ENCODE measurements at regions not wholly inside any gene's neighbourhood (a gene's known extent, or its start where the extent isn't known, plus 50 kb on each side); places are given as distances from the start of the nearest gene placed in this dataset.

DNA sequence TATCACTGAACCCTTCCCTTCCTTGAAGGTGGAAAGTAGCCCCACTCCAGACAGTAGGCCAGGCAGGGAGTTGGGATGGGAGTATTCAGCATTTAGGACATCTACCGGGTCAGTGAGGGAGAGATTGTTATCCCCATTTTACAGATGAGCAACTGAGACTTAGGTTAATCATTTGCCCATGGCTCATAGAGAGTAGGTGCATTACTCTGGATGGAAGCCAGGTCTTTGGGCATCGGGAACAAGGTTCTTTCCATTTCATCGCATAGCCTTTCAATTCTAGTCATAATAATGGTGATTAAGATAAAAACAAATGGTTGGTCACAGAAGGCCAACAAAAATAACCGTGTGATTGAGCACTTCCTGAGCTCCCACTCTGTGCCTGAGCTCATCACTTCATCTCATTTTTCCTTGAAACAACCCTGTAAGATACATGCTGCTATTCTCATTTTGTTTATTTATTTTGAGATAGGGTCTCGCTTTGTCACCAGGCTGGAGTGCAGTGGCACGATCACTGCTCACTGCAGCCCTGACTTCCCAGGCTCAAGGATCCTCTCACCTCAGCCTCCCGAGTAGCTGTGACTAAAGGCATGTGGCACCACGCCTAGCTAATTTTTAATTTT is 64.8 kb downstream of the NAV1 start:
- H4K20me1 ChIP-seq (replicated peaks; ENCODE audit: insufficient read depth) = no peaks in the 10 kb centered on the region
- no peak overlapping the region for H2AFZ ChIP-seq
- H3K36me3 Mint-ChIP-seq (ENCODE audit: low read depth) = no peaks in the 10 kb centered on the region
- no peak overlapping the region for H3K4me3 ChIP-seq
- no peak for ATAC-seq
- no peak for DNase-seq (ENCODE audit: low spot score)
- no peaks in the 10 kb centered on the region; the same call in 2 of the 3 replicates for H3K4me1 Mint-ChIP-seq
- no peaks in the 10 kb centered on the region for H3K79me2 ChIP-seq (replicated peaks; ENCODE audit: insufficient read depth)
- H3K27me3 Mint-ChIP-seq (ENCODE audit: insufficient read depth, low read depth, poor library complexity) = peaks cover 11% of the 10 kb centered on the region
- H3K27me3 ChIP-seq (ENCODE audit: insufficient read depth) = no peaks in the 10 kb centered on the region
- no peak overlapping the region for H3K27ac ChIP-seq (ENCODE audit: low read depth)
- no peak for TF ChIP-seq STAT1 (IDR thresholded peaks at IDR 0.05; ENCODE audit: unreplicated experiment)
- TF ChIP-seq ZNF331 (CRISPR knock-in tag; IDR thresholded peaks at IDR 0.05; ENCODE audit: low read depth) = no peak
- TF ChIP-seq EZH2 (IDR thresholded peaks at IDR 0.05; ENCODE audit: low read depth, unreplicated experiment) = no peak
- TF ChIP-seq POLR2AphosphoS5 (IDR thresholded peaks at IDR 0.05; ENCODE audit: low read depth) = no peak
- TF ChIP-seq, protein P1, sequence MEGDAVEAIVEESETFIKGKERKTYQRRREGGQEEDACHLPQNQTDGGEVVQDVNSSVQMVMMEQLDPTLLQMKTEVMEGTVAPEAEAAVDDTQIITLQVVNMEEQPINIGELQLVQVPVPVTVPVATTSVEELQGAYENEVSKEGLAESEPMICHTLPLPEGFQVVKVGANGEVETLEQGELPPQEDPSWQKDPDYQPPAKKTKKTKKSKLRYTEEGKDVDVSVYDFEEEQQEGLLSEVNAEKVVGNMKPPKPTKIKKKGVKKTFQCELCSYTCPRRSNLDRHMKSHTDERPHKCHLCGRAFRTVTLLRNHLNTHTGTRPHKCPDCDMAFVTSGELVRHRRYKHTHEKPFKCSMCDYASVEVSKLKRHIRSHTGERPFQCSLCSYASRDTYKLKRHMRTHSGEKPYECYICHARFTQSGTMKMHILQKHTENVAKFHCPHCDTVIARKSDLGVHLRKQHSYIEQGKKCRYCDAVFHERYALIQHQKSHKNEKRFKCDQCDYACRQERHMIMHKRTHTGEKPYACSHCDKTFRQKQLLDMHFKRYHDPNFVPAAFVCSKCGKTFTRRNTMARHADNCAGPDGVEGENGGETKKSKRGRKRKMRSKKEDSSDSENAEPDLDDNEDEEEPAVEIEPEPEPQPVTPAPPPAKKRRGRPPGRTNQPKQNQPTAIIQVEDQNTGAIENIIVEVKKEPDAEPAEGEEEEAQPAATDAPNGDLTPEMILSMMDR (conservative IDR thresholded peaks at IDR 0.05; ENCODE audit: low read depth in 2 of 2) = no peak
- TF ChIP-seq, protein P2, sequence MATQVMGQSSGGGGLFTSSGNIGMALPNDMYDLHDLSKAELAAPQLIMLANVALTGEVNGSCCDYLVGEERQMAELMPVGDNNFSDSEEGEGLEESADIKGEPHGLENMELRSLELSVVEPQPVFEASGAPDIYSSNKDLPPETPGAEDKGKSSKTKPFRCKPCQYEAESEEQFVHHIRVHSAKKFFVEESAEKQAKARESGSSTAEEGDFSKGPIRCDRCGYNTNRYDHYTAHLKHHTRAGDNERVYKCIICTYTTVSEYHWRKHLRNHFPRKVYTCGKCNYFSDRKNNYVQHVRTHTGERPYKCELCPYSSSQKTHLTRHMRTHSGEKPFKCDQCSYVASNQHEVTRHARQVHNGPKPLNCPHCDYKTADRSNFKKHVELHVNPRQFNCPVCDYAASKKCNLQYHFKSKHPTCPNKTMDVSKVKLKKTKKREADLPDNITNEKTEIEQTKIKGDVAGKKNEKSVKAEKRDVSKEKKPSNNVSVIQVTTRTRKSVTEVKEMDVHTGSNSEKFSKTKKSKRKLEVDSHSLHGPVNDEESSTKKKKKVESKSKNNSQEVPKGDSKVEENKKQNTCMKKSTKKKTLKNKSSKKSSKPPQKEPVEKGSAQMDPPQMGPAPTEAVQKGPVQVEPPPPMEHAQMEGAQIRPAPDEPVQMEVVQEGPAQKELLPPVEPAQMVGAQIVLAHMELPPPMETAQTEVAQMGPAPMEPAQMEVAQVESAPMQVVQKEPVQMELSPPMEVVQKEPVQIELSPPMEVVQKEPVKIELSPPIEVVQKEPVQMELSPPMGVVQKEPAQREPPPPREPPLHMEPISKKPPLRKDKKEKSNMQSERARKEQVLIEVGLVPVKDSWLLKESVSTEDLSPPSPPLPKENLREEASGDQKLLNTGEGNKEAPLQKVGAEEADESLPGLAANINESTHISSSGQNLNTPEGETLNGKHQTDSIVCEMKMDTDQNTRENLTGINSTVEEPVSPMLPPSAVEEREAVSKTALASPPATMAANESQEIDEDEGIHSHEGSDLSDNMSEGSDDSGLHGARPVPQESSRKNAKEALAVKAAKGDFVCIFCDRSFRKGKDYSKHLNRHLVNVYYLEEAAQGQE (IDR thresholded peaks at IDR 0.05; ENCODE audit: unreplicated experiment) = no peak
- no peaks in the 10 kb centered on the region for H3K9me3 Mint-ChIP-seq
- no peaks in the 10 kb centered on the region for H3K36me3 ChIP-seq (ENCODE audit: insufficient read depth)
- no peak overlapping the region for H3K4me2 ChIP-seq
- no peaks in the 10 kb centered on the region for H3F3A ChIP-seq (replicated peaks; ENCODE audit: low read depth)
- no peaks in the 10 kb centered on the region for H3K9me2 ChIP-seq (ENCODE audit: insufficient read depth)
- H3K4me3 Mint-ChIP-seq = no peak overlapping the region
- no peak overlapping the region for H3K27ac Mint-ChIP-seq
- no peaks in the 10 kb centered on the region for H3K4me1 ChIP-seq (ENCODE audit: insufficient read depth)

DNA sequence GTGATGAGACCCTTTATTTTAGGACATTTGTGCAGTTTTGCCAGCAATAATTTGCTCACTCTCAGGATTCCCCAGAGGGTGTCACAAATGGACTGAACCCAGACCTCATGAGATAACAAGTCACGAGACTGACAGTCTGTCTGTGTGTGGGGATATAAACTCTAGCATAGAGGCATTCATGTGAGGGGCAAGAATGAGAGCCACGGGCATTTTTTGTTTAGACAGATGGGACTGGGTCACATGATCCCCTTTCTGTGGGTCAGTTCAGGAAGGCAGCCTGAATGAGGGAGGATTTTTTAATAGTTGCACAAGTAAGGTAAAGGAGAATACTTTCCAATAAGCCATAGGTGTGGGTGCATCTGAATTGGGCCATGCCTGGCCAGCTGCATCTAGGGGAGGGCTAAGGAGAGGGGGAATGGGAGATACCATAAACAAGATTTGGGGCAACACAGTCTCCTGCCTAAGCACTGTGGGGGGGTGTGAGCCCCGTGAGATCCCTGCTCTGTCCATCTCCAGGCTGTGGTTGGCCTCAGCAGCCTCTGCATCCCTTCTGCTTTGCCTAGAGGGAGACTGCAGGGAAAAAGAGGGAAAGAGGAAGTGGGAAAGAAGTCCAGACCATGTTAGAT is 66.6 kb downstream of the NAV1 start:
- ATAC-seq (no peak), DNase-seq (ENCODE audit: low spot score) (no peak)
- no peak overlapping the region for H2AFZ ChIP-seq
- no peaks in the 10 kb centered on the region for H3K9me3 Mint-ChIP-seq
- H3K27ac Mint-ChIP-seq = no peak overlapping the region
- H3K27me3 ChIP-seq (ENCODE audit: insufficient read depth) = no peaks in the 10 kb centered on the region
- H3K4me2 ChIP-seq = no peak overlapping the region
- H3K4me1 Mint-ChIP-seq = no peaks in the 10 kb centered on the region; the same call in 2 of the 3 replicates
- no peaks in the 10 kb centered on the region for H3K4me1 ChIP-seq (ENCODE audit: insufficient read depth)
- H3K4me3 ChIP-seq = no peak overlapping the region
- no peaks in the 10 kb centered on the region for H4K20me1 ChIP-seq (replicated peaks; ENCODE audit: insufficient read depth)
- no peaks in the 10 kb centered on the region for H3K9me2 ChIP-seq (ENCODE audit: insufficient read depth)
- peaks cover 12% of the 10 kb centered on the region for H3K27me3 Mint-ChIP-seq (ENCODE audit: insufficient read depth, low read depth, poor library complexity)
- no peaks in the 10 kb centered on the region for H3K79me2 ChIP-seq (replicated peaks; ENCODE audit: insufficient read depth)
- no peak overlapping the region for H3K27ac ChIP-seq (ENCODE audit: low read depth)
- H3F3A ChIP-seq (replicated peaks; ENCODE audit: low read depth) = no peaks in the 10 kb centered on the region
- no peaks in the 10 kb centered on the region for H3K36me3 Mint-ChIP-seq (ENCODE audit: low read depth)
- no peak overlapping the region for H3K4me3 Mint-ChIP-seq
- no peaks in the 10 kb centered on the region for H3K36me3 ChIP-seq (ENCODE audit: insufficient read depth)
- TF ChIP-seq JUNB (IDR thresholded peaks at IDR 0.05; ENCODE audit: unreplicated experiment) (no peak), EZH2 (IDR thresholded peaks at IDR 0.05; ENCODE audit: low read depth, unreplicated experiment) (no peak), ZNF331 (CRISPR knock-in tag; IDR thresholded peaks at IDR 0.05; ENCODE audit: low read depth) (no peak)
- TF ChIP-seq, protein P1 (conservative IDR thresholded peaks at IDR 0.05; ENCODE audit: low read depth in 2 of 2) = no peak
- TF ChIP-seq, protein P3, sequence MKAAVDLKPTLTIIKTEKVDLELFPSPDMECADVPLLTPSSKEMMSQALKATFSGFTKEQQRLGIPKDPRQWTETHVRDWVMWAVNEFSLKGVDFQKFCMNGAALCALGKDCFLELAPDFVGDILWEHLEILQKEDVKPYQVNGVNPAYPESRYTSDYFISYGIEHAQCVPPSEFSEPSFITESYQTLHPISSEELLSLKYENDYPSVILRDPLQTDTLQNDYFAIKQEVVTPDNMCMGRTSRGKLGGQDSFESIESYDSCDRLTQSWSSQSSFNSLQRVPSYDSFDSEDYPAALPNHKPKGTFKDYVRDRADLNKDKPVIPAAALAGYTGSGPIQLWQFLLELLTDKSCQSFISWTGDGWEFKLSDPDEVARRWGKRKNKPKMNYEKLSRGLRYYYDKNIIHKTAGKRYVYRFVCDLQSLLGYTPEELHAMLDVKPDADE (IDR thresholded peaks at IDR 0.05) = no peak
- TF ChIP-seq, protein P2 (IDR thresholded peaks at IDR 0.05; ENCODE audit: unreplicated experiment) = no peak
